ENCODE measurements at regions not wholly inside any gene's neighbourhood (a gene's known extent, or its start where the extent isn't known, plus 50 kb on each side); places are given as distances from the start of the nearest gene placed in this dataset.

GRCh38 chr3:31186041-31186440 lies 291.6 kb upstream of the GADL1 start:
- TF ChIP-seq CTCF (IDR thresholded peaks at IDR 0.05) (no peak), POLR2A (IDR thresholded peaks at IDR 0.05) (no peak)

Measured in Peyer's patch (tissue), 4 donors.